Kasumi-1 (cell line): ENCODE measurements at regions not wholly inside any gene's neighbourhood (a gene's known extent, or its start where the extent isn't known, plus 50 kb on each side); places are given as distances from the start of the nearest gene placed in this dataset.
A peak's percentile ranks its signal among the peaks of the same experiment; 100 is the strongest.
"Not testable (repeated sequence)": the region's sequence is repeated elsewhere in the genome, so short reads cannot be mapped to it uniquely, and the experiment has no call there.

Experiments
- DNase-seq, 2 experiments: peaks; one replicate each; lab custom pipeline; 2025; lab: John Stamatoyannopoulos, UW

GRCh38 chr4:83921124-83921523 lies 385.2 kb downstream of the GPAT3 start:
- DNase-seq: no peak

- DNase-seq: no peak
Measured at GRCh38 chr4:83920375-83920774, 384.5 kb downstream of the GPAT3 start.

DNA sequence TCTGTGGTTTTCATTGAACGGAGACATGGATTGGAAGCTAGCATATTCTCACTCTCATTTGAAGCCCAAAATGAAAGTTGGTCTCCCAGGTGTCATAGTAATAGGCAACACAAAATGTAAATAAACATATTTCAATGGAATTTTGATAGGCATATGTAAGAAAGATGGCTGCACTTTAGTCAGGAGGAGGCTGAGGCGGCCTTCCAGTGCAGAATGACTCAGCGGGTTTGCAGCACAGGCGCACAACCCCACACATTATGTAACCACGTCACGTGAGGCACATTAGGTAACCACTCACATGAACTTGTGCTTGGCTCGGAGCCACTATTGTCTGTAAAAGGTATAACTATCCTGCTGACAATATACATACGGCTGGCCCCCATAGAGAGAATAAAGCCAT lies 381.7 kb downstream of the GPAT3 start:
- DNase-seq: no peak

GRCh38 chr4:83910693-83911092 lies 374.8 kb downstream of the GPAT3 start:
- DNase-seq: no peak

DNA sequence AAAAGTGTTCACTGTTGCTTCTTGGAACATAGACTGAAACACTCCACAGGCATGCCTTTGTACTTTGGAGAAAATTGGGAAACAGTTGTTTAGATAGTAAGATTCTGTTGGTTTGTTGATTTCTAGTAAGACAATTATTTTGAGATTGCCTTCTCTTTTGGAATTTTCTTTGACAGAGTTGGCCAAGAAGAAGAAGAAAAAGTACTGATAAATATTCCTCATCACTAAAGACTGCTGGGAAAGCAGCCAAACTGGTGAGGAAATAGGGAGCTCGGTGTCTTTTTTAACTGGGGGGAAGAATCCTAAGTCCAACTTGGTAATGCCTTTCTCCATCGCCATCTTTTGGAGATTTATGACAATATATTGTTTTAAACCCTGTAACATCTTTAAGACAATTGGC lies 370.7 kb downstream of the GPAT3 start:
- no peak for DNase-seq

DNA sequence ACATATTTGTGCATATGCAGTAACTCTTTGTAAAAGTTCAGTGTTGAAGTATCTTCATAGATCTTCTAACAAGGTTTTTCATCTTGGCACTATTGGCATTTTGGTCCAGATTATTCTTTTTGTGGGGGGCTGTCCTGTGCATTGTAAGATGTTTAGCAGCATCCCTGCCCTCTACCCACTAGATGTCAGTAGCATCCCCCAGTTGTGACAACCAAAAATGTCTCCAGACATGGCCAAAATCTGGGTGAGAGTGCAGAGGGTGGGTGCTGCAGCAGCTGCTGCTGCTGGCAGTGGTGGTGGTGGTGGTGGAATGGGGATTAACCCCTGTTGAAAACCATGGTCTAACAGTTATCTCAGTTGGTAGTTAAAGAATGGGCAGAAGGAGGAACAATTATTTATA lies 370.0 kb downstream of the GPAT3 start:
- peak; percentile 19 to 50 for DNase-seq

DNA sequence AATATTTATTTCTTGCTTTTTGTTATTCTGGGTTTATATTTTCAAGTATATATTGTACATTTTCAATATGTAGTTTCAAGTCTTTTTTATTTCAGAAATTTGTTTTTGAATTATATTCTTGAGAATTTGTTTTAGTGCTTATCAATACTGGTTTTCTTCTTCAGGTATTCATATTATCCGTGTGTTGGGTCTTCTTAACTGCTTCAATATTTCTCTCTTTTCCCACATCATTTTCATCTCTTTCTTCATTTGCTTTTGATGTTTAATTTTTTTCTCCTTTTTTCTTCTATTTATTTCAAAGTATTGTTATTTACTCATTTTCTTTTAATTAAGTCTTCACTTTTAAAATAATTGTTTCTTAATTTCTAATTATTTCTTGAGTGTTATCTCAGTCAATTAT lies 367.8 kb downstream of the GPAT3 start:
- not testable (repeated sequence) for DNase-seq

GRCh38 chr4:83894831-83895230 lies 358.9 kb downstream of the GPAT3 start:
- DNase-seq: no peak

- DNase-seq: no peak
Measured at GRCh38 chr4:83890816-83891215, 354.9 kb downstream of the GPAT3 start.

DNA sequence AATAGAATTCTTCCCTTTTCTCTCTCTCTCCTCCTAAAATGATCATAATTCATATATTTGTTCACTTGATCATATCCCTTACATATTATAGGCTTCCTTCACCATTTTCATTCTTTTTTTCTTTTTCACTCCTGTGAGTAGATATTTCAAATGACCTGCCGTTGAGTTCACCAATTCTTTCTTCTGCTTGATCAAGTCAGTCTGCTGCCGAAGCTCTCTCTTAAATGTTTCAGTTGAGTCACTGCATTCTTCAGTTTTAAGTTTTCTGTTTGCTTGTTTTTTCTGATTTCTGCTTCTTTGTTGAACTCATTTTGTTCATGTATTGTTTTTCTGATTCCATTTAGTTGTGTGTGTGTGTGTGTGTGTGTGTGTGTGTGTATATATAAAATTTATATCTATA lies 354.3 kb downstream of the GPAT3 start:
- DNase-seq: no peak

DNA sequence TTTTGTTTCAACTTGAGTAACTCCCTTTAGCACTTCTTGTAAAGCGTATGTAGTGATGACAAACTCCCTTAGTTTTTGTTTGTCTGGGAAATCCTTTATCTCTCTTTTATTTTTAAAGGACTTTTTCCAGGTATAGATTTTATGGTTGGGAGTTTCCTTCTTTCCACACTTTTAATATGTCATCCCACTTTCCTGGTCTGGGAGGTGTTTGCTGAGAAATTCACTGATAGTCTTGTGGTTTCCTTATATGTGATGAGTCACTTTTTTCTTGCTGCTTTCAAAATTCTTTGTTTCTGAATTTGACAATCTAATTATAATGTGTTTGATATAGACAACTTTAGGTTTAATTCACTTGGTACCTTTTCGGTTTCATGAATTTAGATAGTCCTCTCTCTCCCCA lies 353.9 kb downstream of the GPAT3 start:
- no peak for DNase-seq

DNA sequence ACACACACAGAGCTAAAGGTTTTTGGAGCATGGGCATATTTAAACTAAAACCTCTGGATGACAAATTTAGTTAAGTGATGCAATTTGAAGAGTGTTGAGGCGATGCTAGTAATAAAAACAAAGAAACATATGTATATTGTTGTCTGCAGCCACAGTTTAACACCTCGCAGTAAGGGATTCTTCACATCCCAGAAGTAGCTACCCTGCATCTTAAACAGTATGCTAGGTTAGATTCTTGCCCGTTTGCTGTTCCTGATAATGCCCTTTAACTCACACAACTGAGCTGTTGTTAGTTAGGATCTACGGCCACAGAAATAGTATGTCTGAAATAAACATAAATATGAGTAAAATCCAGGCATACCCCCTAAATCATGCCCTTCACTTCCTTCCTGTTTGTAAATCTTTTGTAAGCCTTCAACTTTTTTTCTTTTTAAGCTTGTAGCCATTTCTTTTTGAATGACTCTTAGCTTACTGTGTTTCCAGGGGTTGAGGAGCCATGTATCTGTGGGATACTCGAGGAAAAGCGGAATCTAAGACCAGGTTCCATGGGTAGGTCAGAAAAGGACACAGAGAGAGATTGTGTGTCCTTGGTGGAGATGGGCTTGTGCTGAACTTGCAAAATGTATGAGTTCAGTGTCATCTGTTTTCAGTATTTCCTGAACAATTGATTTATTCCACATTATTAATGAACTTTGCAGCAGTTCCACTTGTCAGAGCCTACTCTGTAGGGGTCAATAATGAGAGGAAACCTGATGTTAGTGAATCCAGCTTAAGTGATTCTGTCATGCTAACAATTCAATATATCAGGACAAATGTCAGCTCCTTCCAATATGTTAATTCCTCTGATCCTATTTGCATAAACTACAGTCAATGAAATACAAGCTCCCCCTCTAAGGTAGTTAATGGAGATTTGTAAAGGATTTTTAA lies 349.6 kb downstream of the GPAT3 start:
- DNase-seq: no peak

DNA sequence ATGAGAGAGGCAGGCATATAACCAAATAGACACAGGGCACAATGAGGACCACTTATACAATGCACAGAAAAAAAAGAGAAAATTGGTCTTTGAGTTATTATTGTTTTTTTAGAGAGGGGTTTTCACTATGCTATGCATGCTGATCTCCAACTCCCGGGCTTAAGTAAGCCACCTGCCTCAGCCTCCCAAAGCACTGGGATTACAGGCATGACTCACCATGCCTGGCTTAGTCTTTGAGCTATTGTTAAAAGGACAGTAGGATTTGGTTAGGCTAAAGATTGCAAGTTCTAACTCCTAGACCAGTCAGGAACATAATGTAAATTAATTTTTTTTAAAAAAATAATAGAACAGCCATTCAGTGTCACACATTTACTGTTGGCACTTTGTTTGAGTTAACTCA lies 340.1 kb downstream of the GPAT3 start:
- DNase-seq: no peak

GRCh38 chr4:83875437-83875836 lies 339.5 kb downstream of the GPAT3 start:
- DNase-seq: no peak

DNA sequence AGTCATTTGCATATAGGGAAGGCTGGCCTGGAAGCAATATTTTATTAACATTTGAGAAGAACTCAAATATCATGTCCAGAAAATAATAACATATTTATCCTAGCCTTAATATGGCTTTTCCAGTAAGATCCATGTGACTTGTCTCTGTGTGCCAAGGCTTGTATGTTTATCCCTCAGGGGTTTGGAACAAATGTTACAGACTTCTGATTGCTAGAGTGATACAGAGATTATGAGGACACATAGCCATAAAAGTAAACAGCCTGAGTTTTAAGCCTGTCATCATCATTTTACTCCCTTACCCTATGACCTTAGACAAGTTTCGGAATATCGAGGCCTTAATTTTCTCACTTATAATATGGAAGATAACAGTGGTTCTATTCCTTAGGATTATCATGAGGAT lies 338.1 kb downstream of the GPAT3 start:
- DNase-seq: no peak

DNA sequence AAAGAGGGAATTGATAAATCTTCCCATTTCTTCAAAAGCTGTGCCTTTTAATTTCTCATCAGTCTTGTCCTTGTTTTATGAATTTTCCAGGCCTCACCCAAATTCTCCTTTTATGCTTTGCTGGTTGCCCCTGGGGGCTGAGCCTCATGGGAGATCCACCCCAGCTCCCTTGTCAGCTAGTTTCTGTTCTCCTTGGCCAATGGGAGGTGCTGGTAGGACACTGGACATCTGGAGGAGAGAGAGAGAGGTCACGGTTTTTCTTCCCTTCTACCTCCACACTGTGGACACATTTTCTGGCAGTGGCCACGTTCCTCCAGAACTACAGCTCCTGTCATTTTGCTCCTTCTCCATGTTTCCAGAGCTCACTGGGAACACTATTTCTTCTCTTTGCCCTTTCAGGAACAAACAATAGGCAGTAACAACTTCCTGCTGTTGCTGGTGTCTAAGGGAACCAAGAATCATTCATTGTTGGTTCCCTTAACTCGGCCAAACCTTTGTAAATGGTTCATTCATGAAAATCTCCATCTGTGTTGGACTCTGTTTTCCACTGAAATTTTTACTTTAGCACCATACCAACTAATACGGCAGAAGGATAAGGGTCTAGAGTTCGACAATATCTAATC lies 334.5 kb downstream of the GPAT3 start:
- DNase-seq: no peak

DNA sequence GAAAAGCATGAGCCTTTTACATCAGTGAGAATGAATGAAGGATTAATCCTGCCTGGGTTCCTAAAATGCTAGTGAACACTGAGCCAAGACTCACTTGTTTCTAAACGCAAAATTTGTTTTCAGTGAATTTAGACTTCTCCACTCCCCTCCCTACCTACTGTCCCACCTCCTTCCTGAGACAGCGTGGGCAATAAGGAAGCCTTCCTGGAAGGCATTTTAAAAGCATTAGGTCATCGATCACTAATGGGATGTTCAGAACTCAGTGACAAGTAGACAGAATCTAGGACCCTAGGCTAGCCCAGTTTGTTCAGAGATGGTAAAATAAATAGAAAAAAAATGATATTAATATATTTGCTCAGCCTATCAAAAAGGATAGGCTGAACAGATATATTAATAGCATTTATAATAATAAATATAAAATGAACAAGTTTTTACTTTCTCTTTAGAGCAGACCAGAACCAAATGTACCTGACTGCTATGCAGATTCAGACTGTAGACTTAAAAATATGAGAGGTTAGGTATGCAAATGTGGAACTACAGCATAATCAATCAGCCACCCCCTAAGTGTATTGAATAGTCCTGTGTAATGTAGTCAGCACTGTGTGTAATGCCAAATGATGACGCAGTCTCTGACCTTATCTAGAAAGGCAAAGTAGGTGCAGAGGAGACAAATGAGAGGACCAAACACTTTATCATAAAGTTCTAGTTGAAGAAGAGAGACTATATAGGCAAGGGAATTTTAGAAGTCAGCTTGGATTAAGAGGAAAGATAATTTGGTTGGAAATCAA lies 331.1 kb downstream of the GPAT3 start:
- DNase-seq: no peak

- no peak for DNase-seq
Measured at GRCh38 chr4:83865417-83866150, 329.7 kb downstream of the GPAT3 start.

DNA sequence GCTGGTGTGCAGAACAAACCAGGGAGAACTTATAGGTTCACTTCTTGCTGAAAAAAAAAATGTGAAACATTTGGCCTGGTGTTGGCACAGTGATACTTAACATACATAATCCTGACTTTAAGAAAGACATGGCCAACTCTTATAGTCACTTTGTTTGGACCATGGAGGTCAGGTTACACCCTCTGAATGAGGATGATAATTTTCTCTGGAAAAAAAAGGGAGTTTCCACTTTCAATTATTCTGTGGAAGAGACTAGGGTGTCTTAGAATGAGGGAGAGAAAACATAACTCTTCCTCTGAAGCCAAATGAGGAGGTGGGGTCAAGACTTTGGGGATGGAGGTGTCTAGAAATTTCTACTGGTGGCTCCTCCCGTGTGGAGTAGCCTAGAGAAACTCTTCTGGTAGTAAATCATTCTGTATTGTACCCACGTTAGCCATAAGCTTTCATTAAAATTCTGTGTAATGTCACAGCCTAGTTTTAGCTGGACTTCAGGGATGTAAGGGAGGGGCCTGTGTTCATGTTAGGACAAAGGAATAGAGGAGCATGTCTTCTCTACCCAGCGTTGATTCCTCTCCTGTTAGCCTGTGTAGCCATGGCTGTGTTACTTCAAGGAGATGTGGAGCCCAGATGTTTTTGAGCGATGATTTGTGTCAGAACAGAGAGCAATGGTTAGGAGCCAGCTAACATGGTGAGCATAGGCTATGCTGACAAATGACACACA lies 328.3 kb downstream of the GPAT3 start:
- DNase-seq: no peak

- no peak for DNase-seq
Measured at GRCh38 chr4:83862471-83862870, 326.6 kb downstream of the GPAT3 start.

DNA sequence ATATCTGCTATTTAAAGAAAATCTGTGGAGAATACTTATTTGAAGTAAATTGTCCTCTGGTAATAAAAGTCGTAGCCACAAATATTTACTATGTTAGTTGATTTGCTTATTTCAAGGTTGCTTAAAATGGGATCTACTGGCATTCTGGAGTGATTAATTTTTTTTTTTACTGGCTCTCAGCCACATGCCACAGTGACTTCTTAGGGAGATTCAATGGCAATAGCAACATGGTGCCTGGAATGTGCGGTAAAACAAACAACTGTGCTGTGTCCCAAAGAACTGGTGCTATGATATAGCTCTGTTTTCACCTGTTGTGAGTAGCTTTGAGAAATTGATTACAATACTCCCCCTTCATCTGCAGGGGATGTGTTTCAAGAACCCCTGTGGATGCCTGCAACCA lies 324.3 kb downstream of the GPAT3 start:
- no peak for DNase-seq
